ENCODE measurements at regions not wholly inside any gene's neighbourhood (a gene's known extent, or its start where the extent isn't known, plus 50 kb on each side); places are given as distances from the start of the nearest gene placed in this dataset.

DNA sequence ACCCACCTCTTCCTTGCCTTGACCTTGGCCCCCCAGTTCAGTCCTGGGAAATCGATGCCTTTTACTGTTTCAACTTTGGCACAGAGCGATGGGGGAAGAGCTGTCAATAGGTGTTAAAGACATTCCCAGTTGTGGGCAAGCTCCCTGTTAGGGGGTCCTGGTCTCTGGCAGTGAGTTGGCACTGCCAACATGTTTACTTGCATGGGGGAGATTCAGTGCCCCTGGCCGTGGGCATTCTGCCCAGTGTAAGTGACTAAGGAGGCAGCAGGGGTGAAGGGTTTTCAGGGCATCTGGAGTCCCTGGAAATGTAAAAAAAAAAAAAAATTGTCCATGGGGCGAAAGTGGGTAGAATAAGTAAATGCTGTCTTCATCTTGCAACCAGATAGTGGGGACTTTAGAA is 407.0 kb downstream of the PTPRU start:
- H3K4me3 Mint-ChIP-seq, result no peak overlapping the region
- no peaks in the 10 kb centered on the region for H3K9me3 Mint-ChIP-seq (ENCODE audit: low read depth)
- H3K27ac Mint-ChIP-seq, result no peak overlapping the region
- no peaks in the 10 kb centered on the region for H3K27me3 Mint-ChIP-seq
- CTCF ChIA-PET, result no interaction called here
- ATAC-seq (no peak), DNase-seq (peak; percentile 9)
- no peaks in the 10 kb centered on the region for H3K4me1 Mint-ChIP-seq
- no peaks in the 10 kb centered on the region for H3K36me3 Mint-ChIP-seq

DNA sequence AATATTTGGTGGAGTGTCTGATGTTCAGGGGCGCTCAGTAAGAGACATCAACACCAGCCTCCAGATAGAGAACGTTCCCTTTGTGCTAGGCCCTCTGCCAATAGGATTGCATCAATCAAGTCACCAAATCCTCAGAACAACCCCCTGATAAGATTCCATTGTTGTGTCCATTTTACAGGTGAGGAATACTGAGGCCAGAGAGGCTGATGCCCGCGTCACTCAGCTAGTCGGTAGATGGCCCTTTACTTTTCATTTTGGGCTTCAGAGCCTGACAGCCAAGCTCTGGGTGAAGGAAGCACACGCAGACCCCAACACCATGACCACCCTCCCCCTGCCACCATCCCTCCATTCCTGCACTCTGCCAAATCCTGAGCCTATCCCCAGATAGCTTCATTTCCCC is 406.2 kb downstream of the PTPRU start:
- Mint-ChIP-seq H3K4me3 (no peak overlapping the region), H3K4me1 (no peaks in the 10 kb centered on the region), H3K36me3 (no peaks in the 10 kb centered on the region), H3K9me3 (ENCODE audit: low read depth) (no peaks in the 10 kb centered on the region), H3K27me3 (no peaks in the 10 kb centered on the region), H3K27ac (no peak overlapping the region)
- ATAC-seq (no peak), DNase-seq (peak; percentile 5)
- CTCF ChIA-PET, result no interaction called here

DNA sequence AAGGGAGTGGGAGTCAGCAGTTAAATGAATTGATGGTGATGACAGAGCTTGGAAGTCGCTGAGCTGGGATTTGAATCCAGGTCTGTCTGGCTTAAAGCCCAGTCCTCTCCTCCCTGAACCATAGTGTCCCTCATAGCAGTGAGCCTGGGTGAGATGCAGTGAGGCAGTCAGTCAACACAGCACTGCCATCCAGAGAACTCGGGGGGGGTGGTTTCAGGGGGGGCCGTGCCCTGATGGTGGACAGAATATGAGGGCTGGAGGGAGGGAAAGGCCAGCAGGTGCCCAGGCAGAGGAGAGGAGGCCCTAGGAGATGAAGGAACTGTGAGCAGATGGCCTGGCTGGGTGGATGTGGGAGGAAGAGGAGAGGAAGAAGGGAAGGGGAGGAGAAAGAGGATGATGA is 405.6 kb downstream of the PTPRU start:
- Mint-ChIP-seq H3K36me3 (no peaks in the 10 kb centered on the region), H3K9me3 (ENCODE audit: low read depth) (no peaks in the 10 kb centered on the region), H3K27me3 (no peaks in the 10 kb centered on the region), H3K4me3 (no peak overlapping the region), H3K27ac (no peak overlapping the region), H3K4me1 (no peaks in the 10 kb centered on the region)
- ATAC-seq (no peak), DNase-seq (no peak)
- CTCF ChIA-PET, result no interaction called here

DNA sequence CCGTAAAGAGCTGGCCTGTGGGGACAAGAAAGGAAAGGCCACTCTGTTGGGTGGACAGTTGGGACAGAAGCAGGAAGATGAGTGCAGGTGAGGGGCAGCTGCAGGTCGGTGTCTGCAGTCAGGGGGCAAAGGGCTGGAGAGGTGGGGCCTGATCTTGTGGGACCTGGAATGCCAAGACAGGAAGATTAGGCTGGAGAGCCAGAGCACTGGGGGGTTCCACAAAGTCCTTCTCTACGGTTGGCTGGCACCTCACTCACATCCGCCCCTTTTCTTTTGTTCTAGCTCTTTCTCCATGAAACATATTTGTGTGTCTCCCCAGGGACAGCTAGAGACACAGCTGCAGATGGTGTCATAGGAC is 404.1 kb downstream of the PTPRU start:
- Mint-ChIP-seq H3K27ac (no peak overlapping the region), H3K36me3 (no peaks in the 10 kb centered on the region), H3K9me3 (ENCODE audit: low read depth) (no peaks in the 10 kb centered on the region), H3K4me3 (no peak overlapping the region), H3K4me1 (no peaks in the 10 kb centered on the region), H3K27me3 (no peaks in the 10 kb centered on the region)
- DNase-seq, result peak; percentile 23
- no peak for ATAC-seq
- CTCF ChIA-PET, result no interaction called here

DNA sequence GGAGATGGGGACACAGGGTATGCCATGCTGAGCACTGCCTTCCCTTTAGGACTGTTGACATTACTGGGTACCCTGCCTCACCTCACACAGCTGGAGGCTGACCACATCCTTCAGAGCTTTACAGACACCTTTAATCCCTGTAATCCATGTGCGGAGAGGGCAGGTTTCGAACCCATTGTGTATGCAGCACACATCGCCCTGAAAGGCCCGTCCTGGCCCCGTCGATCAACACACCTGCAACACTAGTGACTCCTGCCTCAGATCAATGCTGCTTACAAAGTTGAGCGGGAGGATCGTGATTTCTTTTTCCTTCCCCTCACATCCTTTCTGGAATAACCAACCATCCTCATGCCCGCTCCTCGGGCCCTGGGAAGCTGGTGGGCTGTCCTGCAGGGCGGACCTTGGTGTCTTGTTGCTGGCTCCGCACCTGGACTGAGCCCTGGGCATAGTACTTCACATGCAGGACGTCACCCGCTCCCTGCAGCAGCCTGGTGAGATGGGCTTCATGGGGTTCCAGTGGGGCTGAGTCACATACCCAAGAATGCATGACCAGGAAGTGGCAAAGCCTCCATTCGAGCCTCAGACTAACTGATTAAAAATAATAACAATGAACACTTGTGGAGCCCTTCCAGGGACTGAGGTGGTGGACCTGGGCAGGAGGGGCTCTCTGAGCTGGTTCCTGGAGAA is 403.6 kb downstream of the PTPRU start:
- H3K9me3 Mint-ChIP-seq (ENCODE audit: low read depth), result no peaks in the 10 kb centered on the region
- H3K36me3 Mint-ChIP-seq, result no peaks in the 10 kb centered on the region
- ATAC-seq, result no peak
- no peaks in the 10 kb centered on the region for H3K27me3 Mint-ChIP-seq
- no peak overlapping the region for H3K27ac Mint-ChIP-seq
- DNase-seq, result peak; percentile 29
- H3K4me3 Mint-ChIP-seq, result no peak overlapping the region
- CTCF ChIA-PET, result no interaction called here
- H3K4me1 Mint-ChIP-seq, result no peaks in the 10 kb centered on the region

- ATAC-seq, result no peak
- Mint-ChIP-seq H3K36me3 (no peaks in the 10 kb centered on the region), H3K4me1 (no peaks in the 10 kb centered on the region), H3K9me3 (ENCODE audit: low read depth) (no peaks in the 10 kb centered on the region), H3K27ac (no peak overlapping the region), H3K27me3 (no peaks in the 10 kb centered on the region), H3K4me3 (no peak overlapping the region)
- peak; percentile 18 for DNase-seq
- CTCF ChIA-PET, result no interaction called here
Observed at GRCh38 chr1:29639156-29639736, 402.9 kb downstream of the PTPRU start.

GRCh38 chr1:29638281-29638680 is 402.0 kb downstream of the PTPRU start:
- ATAC-seq, result no peak
- H3K36me3 Mint-ChIP-seq, result no peaks in the 10 kb centered on the region

GRCh38 chr1:29636936-29637335 is 400.6 kb downstream of the PTPRU start:
- H3K9me3 Mint-ChIP-seq (ENCODE audit: low read depth), result no peaks in the 10 kb centered on the region
- no peaks in the 10 kb centered on the region for H3K36me3 Mint-ChIP-seq
- no peak overlapping the region for H3K27ac Mint-ChIP-seq
- peaks cover 3% of the 10 kb centered on the region for H3K27me3 Mint-ChIP-seq
- no peak overlapping the region for H3K4me3 Mint-ChIP-seq
- H3K4me1 Mint-ChIP-seq, result no peaks in the 10 kb centered on the region
- no peak for DNase-seq
- no peak for ATAC-seq
- CTCF ChIA-PET, result no interaction called here

More at GRCh38 chr1:29638281-29638680, 402.0 kb downstream of the PTPRU start:
- Mint-ChIP-seq H3K27ac (no peak overlapping the region), H3K9me3 (ENCODE audit: low read depth) (no peaks in the 10 kb centered on the region), H3K4me3 (no peak overlapping the region), H3K27me3 (peaks cover 3% of the 10 kb centered on the region), H3K4me1 (no peaks in the 10 kb centered on the region)
- peak; percentile 30 for DNase-seq
- CTCF ChIA-PET, result no interaction called here

DNA sequence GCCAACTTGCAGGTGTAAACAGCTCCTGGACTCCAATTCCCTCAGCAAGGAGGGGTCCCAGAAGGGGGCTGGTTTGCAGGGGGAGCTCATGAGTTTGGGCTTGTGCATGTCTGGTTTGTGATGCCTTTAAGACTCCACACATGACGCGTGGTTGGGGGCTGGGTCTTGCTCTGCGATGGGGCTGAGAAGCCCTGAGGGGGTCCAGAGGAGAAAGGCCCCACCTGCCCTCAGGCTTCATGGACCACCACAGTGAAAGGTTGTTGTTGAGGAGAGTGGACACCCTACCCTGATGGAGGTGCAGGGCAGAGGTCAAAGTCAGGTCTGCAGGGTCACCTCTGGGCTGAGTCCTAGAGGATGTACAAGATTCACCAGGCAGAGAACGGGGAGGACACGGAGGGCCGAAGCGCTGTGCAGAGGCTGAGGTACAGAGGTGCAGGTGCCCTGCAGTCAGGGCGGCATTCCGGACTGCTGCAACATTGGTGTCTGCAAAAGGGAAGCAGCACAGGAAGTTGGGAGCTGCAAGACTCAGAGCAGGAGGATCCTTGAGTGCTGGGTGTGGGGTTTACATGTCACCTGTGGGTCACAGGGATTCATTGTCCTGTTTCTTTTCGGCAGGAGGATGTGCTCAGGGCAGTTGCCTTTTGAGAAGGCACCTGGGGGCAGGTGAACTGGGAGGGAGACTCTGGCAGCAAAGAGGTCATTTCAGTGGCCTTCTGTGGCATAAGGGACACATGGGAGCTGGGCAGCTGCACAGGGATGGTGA is 399.4 kb downstream of the PTPRU start:
- peak; percentile 8 for DNase-seq
- H3K36me3 Mint-ChIP-seq, result no peaks in the 10 kb centered on the region
- H3K4me3 Mint-ChIP-seq, result no peak overlapping the region
- CTCF ChIA-PET, result interaction anchor here (0.6 kb wide), 1 partner anchor 1930 kb away, joined by 3 read pairs; no protein-coding TSS in a partner anchor
- H3K27ac Mint-ChIP-seq, result no peak overlapping the region
- no peak for ATAC-seq
- H3K9me3 Mint-ChIP-seq (ENCODE audit: low read depth), result no peaks in the 10 kb centered on the region
- H3K4me1 Mint-ChIP-seq, result no peaks in the 10 kb centered on the region
- H3K27me3 Mint-ChIP-seq, result peaks cover 3% of the 10 kb centered on the region

GRCh38 chr1:29634746-29635335 is 398.5 kb downstream of the PTPRU start:
- Mint-ChIP-seq H3K9me3 (ENCODE audit: low read depth) (no peaks in the 10 kb centered on the region), H3K4me3 (no peak overlapping the region), H3K4me1 (no peaks in the 10 kb centered on the region), H3K36me3 (no peaks in the 10 kb centered on the region), H3K27me3 (peaks cover 3% of the 10 kb centered on the region), H3K27ac (no peak overlapping the region)
- no peak for ATAC-seq
- DNase-seq, result peak; percentile 35
- CTCF ChIA-PET, result interaction anchor here (0.6 kb wide), 1 partner anchor 1929 kb away, joined by 3 read pairs; no protein-coding TSS in a partner anchor

DNA sequence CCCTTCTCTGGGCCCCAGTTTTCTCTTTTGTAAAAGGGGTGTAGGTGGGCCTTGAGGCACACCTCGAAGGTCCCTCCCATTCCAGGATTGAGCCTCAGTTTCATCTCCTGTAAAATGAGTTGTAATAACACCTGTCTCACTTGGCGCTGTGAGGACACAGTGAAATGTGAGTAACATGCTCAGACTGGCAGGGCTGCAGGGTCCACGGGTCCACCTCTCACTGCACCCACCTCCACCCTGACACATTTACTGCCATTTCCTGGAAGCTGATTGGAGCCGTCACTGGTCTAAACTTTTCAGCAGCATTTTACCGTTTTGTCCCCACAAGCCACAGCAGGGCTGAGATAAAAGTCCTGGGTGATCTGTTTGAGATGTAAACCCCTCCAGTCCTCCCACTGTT is 398.0 kb downstream of the PTPRU start:
- peaks cover 3% of the 10 kb centered on the region for H3K27me3 Mint-ChIP-seq
- H3K36me3 Mint-ChIP-seq, result no peaks in the 10 kb centered on the region
- no peaks in the 10 kb centered on the region for H3K4me1 Mint-ChIP-seq
- H3K27ac Mint-ChIP-seq, result no peak overlapping the region
- CTCF ChIA-PET, result no interaction called here
- no peaks in the 10 kb centered on the region for H3K9me3 Mint-ChIP-seq (ENCODE audit: low read depth)
- H3K4me3 Mint-ChIP-seq, result no peak overlapping the region
- DNase-seq, result peak; percentile 35
- no peak for ATAC-seq

GRCh38 chr1:29633771-29634170 is 397.4 kb downstream of the PTPRU start:
- Mint-ChIP-seq H3K9me3 (ENCODE audit: low read depth) (no peaks in the 10 kb centered on the region), H3K36me3 (no peaks in the 10 kb centered on the region), H3K4me1 (no peaks in the 10 kb centered on the region), H3K4me3 (no peak overlapping the region), H3K27ac (no peak overlapping the region), H3K27me3 (peaks cover 3% of the 10 kb centered on the region)
- CTCF ChIA-PET, result no interaction called here
- no peak for ATAC-seq
- DNase-seq, result peak; percentile 8

GRCh38 chr1:29632806-29633615 is 396.7 kb downstream of the PTPRU start:
- Mint-ChIP-seq H3K4me3 (no peak overlapping the region), H3K27me3 (peaks cover 3% of the 10 kb centered on the region), H3K36me3 (no peaks in the 10 kb centered on the region), H3K27ac (no peak overlapping the region), H3K4me1 (no peaks in the 10 kb centered on the region), H3K9me3 (ENCODE audit: low read depth) (no peaks in the 10 kb centered on the region)
- no peak for ATAC-seq
- peak; percentile 8 for DNase-seq
- CTCF ChIA-PET, result no interaction called here

All from activated CD8-positive, alpha-beta memory T cell treated with anti-CD3 and anti-CD28 coated beads, Interleukin-2, amount 10 ng/mL, durations not matched to agents 7 days and 5 days (primary cell).